SU-DHL-6 (cell line): ENCODE measurements at regions not wholly inside any gene's neighbourhood (a gene's known extent, or its start where the extent isn't known, plus 50 kb on each side); places are given as distances from the start of the nearest gene placed in this dataset.

Experiments used
- CTCF ChIP-seq: fragments of 200-600 bp; sonication (generic); IDR thresholded peaks from one replicate; pipeline ENCODE4 v1.5.1; 2017; ENCODE audit warnings: antibody characterized with exemption, mild to moderate bottlenecking, low read length, moderate library complexity; ENCODE audit not compliant: insufficient read depth, poor library complexity, severe bottlenecking
- EZH2phosphoT487 ChIP-seq: fragments of 200-600 bp; sonication (generic), shearing (Covaris generic); conservative IDR thresholded peaks from 2 replicates; pipeline ENCODE4 v1.6.1; 2018; ENCODE audit warnings: mild to moderate bottlenecking, antibody characterized with exemption, low read length, moderate library complexity, mixed read lengths

DNA sequence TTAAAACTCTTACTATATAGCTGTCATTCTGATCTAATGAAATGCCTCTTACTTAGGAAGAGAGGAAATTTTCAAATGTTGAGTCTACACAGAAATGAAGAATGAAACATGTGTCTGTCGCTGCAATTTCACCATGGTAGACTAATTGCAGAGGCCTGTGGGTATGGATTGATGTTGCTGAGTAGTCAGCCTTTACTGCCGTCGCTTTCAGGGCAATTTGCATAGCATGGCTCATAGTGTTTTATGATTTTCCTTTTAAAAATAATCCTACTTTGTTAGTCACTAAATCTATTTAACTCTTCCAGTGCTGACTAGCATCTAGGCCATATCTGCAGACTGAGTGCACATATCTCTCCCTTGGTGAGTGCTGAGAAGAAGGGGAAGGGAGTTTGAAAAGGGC lies 819.2 kb downstream of the SATB2 start:
- TF ChIP-seq CTCF (no peak), EZH2phosphoT487 (no peak)
